ENCODE measurements at regions not wholly inside any gene's neighbourhood (a gene's known extent, or its start where the extent isn't known, plus 50 kb on each side); places are given as distances from the start of the nearest gene placed in this dataset.

DNA sequence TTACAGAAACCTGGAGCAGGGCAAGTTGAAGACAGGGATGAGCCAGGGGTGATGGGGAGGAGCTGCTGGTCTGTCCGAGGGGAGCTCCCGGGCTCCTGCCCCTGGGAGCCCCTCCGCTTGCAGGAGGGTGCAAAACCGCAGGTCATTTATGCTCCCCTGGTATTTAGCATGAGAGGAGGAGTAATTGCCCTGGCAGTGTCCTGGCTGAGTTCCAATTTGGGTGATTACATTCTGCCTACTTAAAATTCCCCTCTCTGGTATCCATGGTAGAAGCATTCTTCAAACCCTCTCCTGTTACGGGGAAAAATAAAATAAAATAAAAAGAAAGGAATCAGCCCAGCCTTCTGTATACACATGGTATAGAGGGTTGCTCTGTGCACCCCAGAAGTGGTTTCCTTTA lies 61.7 kb upstream of the VRK1 start:
- TF ChIP-seq, protein P1, sequence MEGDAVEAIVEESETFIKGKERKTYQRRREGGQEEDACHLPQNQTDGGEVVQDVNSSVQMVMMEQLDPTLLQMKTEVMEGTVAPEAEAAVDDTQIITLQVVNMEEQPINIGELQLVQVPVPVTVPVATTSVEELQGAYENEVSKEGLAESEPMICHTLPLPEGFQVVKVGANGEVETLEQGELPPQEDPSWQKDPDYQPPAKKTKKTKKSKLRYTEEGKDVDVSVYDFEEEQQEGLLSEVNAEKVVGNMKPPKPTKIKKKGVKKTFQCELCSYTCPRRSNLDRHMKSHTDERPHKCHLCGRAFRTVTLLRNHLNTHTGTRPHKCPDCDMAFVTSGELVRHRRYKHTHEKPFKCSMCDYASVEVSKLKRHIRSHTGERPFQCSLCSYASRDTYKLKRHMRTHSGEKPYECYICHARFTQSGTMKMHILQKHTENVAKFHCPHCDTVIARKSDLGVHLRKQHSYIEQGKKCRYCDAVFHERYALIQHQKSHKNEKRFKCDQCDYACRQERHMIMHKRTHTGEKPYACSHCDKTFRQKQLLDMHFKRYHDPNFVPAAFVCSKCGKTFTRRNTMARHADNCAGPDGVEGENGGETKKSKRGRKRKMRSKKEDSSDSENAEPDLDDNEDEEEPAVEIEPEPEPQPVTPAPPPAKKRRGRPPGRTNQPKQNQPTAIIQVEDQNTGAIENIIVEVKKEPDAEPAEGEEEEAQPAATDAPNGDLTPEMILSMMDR (IDR thresholded peaks at IDR 0.05; ENCODE audit: insufficient read depth, missing control alignments): no peak
- no peak for FAIRE-seq
- no peak for DNase-seq (ENCODE audit: insufficient read length, low spot score)

- no peak for FAIRE-seq
- TF ChIP-seq, protein P1 (IDR thresholded peaks at IDR 0.05; ENCODE audit: insufficient read depth, missing control alignments): no peak
- DNase-seq (ENCODE audit: insufficient read length, low spot score): no peak
Measured at GRCh38 chr14:96736439-96736838, 60.7 kb upstream of the VRK1 start.

DNA sequence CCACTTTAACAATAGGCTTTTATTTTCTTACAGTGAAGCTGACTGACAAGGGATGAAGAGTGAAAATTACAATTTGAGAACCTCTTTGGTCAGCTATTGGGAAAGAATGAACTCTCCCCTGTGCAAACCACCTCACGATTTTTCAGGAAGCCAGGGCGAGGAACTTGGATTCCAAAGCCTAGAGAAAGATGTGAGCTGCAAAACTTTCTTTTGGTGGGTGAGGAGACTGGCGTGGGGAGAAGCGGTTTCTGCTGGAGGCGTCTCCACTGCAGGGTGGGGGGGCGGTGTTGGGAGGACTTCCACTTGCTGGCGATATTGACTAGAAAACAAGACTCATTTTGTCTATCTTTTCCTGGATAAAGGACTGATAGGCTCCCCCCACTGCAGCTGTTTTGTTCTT lies 59.3 kb upstream of the VRK1 start:
- DNase-seq (ENCODE audit: insufficient read length, low spot score): no peak
- no peak for FAIRE-seq
- TF ChIP-seq, protein P1 (IDR thresholded peaks at IDR 0.05; ENCODE audit: insufficient read depth, missing control alignments): no peak

GRCh38 chr14:96739200-96739910 lies 57.8 kb upstream of the VRK1 start:
- TF ChIP-seq, protein P1 (IDR thresholded peaks at IDR 0.05; ENCODE audit: insufficient read depth, missing control alignments): no peak
- no peak for FAIRE-seq
- no peak for DNase-seq (ENCODE audit: insufficient read length, low spot score)

DNA sequence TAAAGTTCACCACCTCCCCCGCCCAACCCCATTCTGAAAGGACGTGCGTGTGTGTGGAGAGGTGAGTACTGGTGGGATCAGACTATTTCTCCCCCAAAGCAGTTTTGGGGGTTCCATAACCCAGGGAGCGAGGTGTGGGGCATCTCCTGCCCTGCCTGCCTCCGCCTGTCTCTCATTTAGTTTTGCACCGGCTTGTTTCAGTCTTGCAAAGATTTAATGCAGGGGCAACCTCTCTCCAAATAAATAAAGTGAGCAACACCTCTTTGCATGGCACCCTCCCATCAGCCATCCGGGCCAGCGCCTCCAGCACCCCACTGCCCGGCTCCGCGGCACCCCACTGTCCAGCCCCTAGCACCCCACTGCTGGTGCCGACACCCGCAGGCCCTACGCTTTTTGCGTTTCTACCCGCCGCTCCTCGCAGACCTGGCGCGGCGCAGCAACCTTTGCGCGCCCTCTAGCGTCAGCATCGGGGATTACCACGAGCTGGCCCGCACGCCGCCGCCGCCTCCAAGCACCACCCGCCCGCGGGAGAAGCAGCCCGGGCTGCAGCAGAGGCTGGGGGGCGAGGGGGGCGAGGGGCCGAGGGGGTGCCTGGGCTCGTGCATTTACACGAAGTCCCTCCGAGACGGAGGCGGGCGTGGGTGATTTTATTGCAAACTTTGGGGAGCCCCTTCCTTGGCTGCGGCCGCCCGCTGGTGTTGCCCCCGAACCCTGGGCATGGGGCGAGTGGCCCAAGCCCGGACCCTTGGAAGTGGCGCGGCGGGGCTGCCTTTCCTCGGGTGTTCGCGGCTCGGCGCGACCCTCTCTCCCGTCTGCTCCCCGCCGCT lies 55.8 kb upstream of the VRK1 start:
- FAIRE-seq (no peak), DNase-seq (ENCODE audit: insufficient read length, low spot score) (peak; percentile 66)
- TF ChIP-seq, protein P1 (IDR thresholded peaks at IDR 0.05; ENCODE audit: insufficient read depth, missing control alignments): peak; percentile 83

- FAIRE-seq (no peak), DNase-seq (ENCODE audit: insufficient read length, low spot score) (no peak)
- TF ChIP-seq, protein P1 (IDR thresholded peaks at IDR 0.05; ENCODE audit: insufficient read depth, missing control alignments): no peak
Measured at GRCh38 chr14:96744262-96744661, 52.9 kb upstream of the VRK1 start.

All from D721Med (cell line).